K562 (cell line): ENCODE measurements at regions not wholly inside any gene's neighbourhood (a gene's known extent, or its start where the extent isn't known, plus 50 kb on each side); places are given as distances from the start of the nearest gene placed in this dataset.

ENCODE experiments used
- ARNT ChIP-seq, 2 experiments: fragments of 450-650 bp; IDR thresholded peaks; 2 replicates each; pipeline ENCODE4 v1.6.1; 2016; ENCODE audit warnings: mild to moderate bottlenecking in 1 of 2
- ATF1 ChIP-seq, 2 experiments: fragments of 450-650 bp in 1 of 2; IDR thresholded peaks; 2 replicates each; pipeline ENCODE4 v1.6.1; 2016; ENCODE audit warnings: missing compliant biosample characterization in 1 of 2, missing genetic modification characterization in 1 of 2
- ATF3 ChIP-seq, 2 experiments: fragments of 450-650 bp in 1 of 2; sonication (generic) in 1 of 2; formaldehyde crosslinking in 1 of 2; IDR thresholded peaks in 1 of 2; conservative IDR thresholded peaks in 1 of 2; 2 replicates each; pipeline versions ENCODE4 v1.6.1 to v1.8.1; 2016 to 2023; ENCODE audit warnings: mild to moderate bottlenecking in 2 of 2, moderate library complexity in 2 of 2, inconsistent platforms in 1 of 2, missing genetic modification reagents in 1 of 2
- ATF7 ChIP-seq: fragments of 450-650 bp; IDR thresholded peaks from 2 replicates; pipeline ENCODE4 v1.7.1; 2014; ENCODE audit warnings: mild to moderate bottlenecking, moderate library complexity
- C11orf30 ChIP-seq: fragments of 450-650 bp; IDR thresholded peaks from 2 replicates; pipeline ENCODE4 v1.6.1; 2016; ENCODE audit warnings: low read depth, mild to moderate bottlenecking
- CREM ChIP-seq: IDR thresholded peaks from 2 replicates; pipeline ENCODE4 v1.6.1; 2014; ENCODE audit warnings: antibody characterized with exemption, low read depth
- E2F1 ChIP-seq: sonication (generic); formaldehyde crosslinking; IDR thresholded peaks from 2 replicates; pipeline ENCODE4 v1.8.1; 2023; ENCODE audit warnings: mild to moderate bottlenecking, missing genetic modification reagents, moderate library complexity
- JUN ChIP-seq, 2 experiments: sonication (generic) in 1 of 2; formaldehyde crosslinking in 1 of 2; IDR thresholded peaks; 2 replicates each; pipeline versions ENCODE4 v1.6.1 to v1.8.0; 2012 to 2022; ENCODE audit warnings: borderline replicate concordance in 2 of 2, mild to moderate bottlenecking in 2 of 2, improper control_type of control experiment in 1 of 2, low read depth in 1 of 2, low read length in 1 of 2, missing genetic modification reagents in 1 of 2
- REST ChIP-seq, 2 experiments: fragments of 450-650 bp; formaldehyde crosslinking in 1 of 2; IDR thresholded peaks; 2 replicates each; pipeline versions ENCODE4 v1.4.0 to v1.6.1; 2014 to 2020; ENCODE audit warnings: mild to moderate bottlenecking in 2 of 2, borderline replicate concordance in 1 of 2, low read depth in 1 of 2
- ZNF316 ChIP-seq: fragments of 450-650 bp; IDR thresholded peaks from 2 replicates; pipeline ENCODE4 v1.6.1; 2016
- TF ChIP-seq, protein P1 (sequence below): sonication (generic); formaldehyde crosslinking; IDR thresholded peaks from 2 replicates; pipeline ENCODE4 v1.8.1; 2022; ENCODE audit warnings: missing genetic modification reagents

- TF ChIP-seq REST (IDR thresholded peaks at IDR 0.05; ENCODE audit: borderline replicate concordance) (peak; percentile 87), REST (CRISPR knock-in tag; IDR thresholded peaks at IDR 0.05; ENCODE audit: low read depth) (0 out of 2 replicates have a peak, but pooled peaks have one; percentile 29), JUN (IDR thresholded peaks at IDR 0.05; ENCODE audit: borderline replicate concordance, low read depth, low read length) (0 out of 2 replicates have a peak, but pooled peaks have one; percentile 72), JUN (CRISPR knock-in tag; IDR thresholded peaks at IDR 0.05; ENCODE audit: borderline replicate concordance) (no peak), ATF1 (CRISPR knock-in tag; IDR thresholded peaks at IDR 0.05) (no peak), ATF1 (tag; IDR thresholded peaks at IDR 0.05) (peak; percentile 43), ATF7 (peak; percentile 91), E2F1 (CRISPR knock-in tag) (no peak), ZNF316 (peak; percentile 52; the same call in 1 of the 2 replicates), C11orf30 (0 out of 2 replicates have a peak, but pooled peaks have one; percentile 6), CREM (peak; percentile 63), ATF3 (IDR thresholded peaks at IDR 0.05) (peak; percentile 90), ATF3 (CRISPR knock-in tag; conservative IDR thresholded peaks at IDR 0.05) (no peak), ARNT (IDR thresholded peaks at IDR 0.05) (no peak)
- TF ChIP-seq, protein P1, sequence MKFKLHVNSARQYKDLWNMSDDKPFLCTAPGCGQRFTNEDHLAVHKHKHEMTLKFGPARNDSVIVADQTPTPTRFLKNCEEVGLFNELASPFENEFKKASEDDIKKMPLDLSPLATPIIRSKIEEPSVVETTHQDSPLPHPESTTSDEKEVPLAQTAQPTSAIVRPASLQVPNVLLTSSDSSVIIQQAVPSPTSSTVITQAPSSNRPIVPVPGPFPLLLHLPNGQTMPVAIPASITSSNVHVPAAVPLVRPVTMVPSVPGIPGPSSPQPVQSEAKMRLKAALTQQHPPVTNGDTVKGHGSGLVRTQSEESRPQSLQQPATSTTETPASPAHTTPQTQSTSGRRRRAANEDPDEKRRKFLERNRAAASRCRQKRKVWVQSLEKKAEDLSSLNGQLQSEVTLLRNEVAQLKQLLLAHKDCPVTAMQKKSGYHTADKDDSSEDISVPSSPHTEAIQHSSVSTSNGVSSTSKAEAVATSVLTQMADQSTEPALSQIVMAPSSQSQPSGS (CRISPR knock-in tag): peak; percentile 37; the same call in 1 of the 2 replicates
Observed at GRCh38 chr3:4021162-4021561, 221.9 kb downstream of the LRRN1 start (continued).
